Activated T-cell treated with anti-CD3 and anti-CD28 coated beads, Interleukin-2, amount 50 U/mL, for 48 hours (primary cell): ENCODE measurements at regions not wholly inside any gene's neighbourhood (a gene's known extent, or its start where the extent isn't known, plus 50 kb on each side); places are given as distances from the start of the nearest gene placed in this dataset.

Experiments
- DNase-seq, 2 experiments: peaks; one replicate each; pipeline ENCODE4 v3.0.0-alpha.2; 2020

DNA sequence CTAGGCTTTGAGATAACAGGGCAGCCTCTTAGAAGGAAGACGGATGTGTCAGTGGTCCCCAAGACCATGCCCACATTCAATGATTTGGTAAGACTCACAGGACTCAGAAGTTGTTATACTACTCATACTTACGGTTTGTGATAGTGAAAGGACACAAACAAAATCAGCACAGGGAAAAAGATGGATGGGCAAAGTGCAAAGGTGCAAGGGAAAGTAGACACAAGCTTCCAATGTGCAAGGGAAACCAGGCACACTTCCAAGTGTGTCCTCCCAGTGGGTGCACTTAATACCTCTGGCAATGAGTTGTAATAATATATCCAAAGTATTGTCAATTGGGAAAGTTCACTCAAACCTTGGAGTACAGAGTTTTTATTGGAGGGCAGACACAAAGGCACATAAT, 53.8 kb upstream of the VCX start:
- no peak for DNase-seq

GRCh38 chrX:7788334-7788733, 54.6 kb upstream of the VCX start:
- no peak for DNase-seq

- DNase-seq: no peak
These were observed 55.3 kb upstream of the VCX start for GRCh38 chrX:7787714-7788113.

DNA sequence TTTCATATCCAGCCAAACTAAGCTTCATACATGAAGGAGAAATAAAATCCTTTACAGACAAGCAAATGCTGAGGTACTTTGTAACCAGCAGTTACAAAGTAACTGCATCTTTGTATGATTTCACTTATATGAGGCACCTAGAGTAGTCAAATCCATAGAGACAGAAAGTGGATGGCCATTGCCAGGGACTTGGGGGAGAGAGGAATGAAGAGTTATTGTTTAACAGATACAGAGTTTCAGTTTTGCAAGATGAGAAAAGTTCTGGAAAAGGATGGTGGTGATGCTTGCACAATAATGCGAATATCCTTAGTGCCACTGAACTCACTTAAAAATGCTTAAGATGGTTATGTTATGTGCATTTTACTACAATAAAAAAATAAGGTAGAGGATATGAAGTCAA, 58.4 kb upstream of the VCX start:
- no peak for DNase-seq

- DNase-seq: no peak
These were observed 63.3 kb upstream of the VCX start for GRCh38 chrX:7779644-7780043.

DNA sequence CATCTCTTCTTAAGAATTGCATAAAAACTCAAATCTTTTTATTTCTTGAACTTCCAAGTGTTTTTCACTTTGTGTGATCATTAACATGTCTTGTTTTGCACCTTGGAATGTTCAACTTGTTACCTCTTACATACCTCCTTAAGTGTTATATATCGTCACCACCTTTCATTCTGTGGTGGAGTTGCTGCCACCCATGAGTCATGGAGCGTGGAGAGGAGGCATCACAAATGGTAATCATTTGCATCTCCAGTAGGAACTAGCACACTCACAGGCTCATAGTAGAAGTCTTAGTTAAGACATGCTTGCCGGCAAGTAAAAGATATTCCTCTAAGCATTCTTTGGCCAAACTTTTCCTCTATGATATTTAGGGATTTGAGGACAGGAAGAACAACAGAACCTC, 67.0 kb upstream of the VCX start:
- no peak for DNase-seq

DNA sequence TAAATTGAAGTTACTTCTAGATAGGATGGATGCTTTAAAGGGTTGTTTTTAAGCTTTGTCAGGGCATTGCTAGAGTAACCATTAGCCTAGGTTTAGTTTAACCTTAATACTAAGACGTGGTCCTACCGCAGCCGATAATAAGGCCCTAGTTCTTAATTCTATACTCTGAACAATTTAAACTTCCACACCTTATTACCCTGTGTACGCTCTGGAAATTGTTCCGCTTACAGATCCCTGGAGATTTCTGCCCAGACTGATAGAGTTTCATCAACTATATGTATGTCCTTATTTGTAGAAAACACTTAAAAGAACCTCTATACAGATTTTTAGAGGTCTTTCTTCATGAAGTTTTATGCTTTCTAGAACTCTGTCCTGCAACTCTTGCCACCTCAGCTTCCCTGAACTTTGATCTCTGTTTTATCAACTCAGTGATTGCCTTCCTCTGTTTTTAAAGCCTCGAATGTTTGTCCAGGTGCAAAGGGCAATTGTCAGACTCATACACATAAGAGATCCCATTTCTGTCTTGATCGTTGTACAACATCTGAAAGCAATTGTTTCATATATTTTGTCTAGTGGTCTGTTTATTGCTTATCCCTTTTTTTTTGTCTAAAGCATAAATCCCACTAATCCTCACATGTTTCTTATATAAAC, 71.1 kb upstream of the VCX start:
- no peak for DNase-seq

DNA sequence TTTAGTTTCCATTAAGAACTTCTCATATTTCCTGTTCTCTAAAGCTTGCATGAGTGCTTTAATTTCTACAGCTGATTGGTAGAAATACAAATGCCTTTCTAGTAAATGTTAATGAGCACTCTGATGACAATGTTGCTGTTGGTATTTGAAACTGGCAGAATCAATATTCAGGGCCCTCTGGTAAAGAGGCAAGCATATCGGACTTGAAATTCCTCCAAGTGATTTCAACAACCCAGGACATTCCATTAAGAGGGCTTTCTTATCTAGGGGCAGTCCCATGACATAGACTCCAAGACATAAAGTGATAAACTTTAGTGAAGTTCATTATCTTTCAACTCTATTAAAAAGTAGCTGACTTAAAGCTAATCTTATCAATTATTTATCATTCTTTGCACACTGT, 83.1 kb upstream of the VCX start:
- DNase-seq: no peak

GRCh38 chrX:7746856-7747255, 96.1 kb upstream of the VCX start:
- no peak for DNase-seq

DNA sequence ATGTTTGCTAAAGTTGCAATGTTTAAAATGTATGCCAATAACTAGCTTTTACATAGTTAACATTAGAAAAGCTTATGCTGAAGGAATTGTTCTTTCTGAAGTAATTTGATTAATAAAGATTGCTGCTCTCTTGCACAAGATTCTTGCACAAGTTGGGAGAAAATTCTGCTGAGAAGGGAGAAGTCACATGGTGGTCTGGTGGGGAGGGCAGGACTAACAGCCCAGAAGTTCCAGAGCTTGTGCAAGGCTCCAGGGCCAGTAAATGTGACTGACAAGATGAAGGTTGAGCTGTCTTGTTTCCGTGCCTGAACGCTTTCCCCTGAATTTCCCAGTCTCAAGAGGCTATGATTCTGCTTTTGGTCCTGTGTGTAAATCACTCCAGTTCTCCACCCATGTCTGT, 112.9 kb upstream of the VCX start:
- DNase-seq: no peak

GRCh38 chrX:7720519-7720918, 122.5 kb upstream of the VCX start:
- DNase-seq: no peak

GRCh38 chrX:7714351-7714750, 128.6 kb upstream of the VCX start:
- no peak for DNase-seq

DNA sequence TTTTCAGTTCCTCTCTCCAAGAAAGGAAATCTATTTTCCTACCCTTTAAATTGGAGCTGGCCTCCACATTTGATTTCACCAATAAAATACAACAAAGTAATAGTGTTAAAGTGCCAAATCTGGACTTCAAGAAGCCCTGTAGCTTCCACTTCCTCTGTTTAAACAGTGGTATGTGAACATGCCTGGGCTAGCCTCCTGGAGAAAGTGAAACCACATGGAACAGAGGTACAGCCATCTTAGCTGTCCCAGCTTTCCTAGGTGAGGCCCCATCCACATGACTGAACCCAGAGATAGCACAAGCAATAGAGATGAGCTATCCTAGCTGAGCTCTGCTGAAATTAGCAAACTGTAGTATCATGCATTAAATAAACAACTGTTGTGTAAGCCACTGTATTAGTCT, 131.8 kb upstream of the VCX start:
- no peak for DNase-seq

DNA sequence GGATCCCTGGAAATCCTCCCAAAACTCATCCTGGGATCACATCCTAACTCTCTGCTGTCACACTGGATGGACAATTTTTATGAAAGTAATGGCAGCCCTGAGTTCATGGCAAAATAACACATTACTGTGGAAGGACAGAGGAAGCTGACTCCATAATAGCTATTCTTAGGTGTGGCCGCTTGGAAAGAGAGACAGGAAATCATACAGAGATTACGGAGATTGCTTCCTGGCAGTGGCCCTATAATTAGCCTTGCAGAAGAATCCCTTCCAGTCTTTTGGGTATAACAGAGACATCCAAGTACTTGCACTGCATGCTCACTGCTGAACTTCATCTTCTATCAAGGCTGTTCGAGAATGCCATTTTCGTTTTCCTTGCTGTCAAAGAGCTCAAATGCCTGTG, 133.1 kb upstream of the VCX start:
- no peak for DNase-seq

- no peak for DNase-seq
These were observed 136.9 kb upstream of the VCX start for GRCh38 chrX:7706032-7706431.

GRCh38 chrX:7704205-7704604, 138.8 kb upstream of the VCX start:
- DNase-seq: no peak

- no peak for DNase-seq
These were observed 144.7 kb upstream of the VCX start for GRCh38 chrX:7698248-7698647.

- no peak for DNase-seq
These were observed 152.1 kb upstream of the VCX start for GRCh38 chrX:7690842-7691241.

GRCh38 chrX:7689791-7690412, 153.1 kb upstream of the VCX start:
- DNase-seq: no peak

GRCh38 chrX:7680181-7680580, 162.8 kb upstream of the VCX start:
- no peak for DNase-seq

DNA sequence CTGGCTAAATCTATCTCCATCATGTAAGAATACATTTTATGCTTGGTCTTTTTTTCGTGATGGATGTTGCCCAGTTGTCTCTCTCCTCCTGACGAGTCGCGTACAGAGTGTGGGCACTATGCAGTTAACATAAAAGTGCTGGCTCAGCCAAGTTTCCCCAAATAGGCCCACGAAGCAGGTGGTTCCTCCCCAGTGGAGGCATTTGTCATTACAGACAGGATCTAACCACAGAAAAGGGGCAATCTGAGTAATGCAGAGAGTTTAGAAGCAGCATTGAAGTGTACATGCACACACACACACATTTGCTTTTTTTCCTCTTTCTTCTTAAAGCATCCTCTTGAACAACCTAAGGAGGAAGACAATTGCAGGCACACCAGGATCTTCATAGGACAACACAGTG, 188.7 kb upstream of the VCX start:
- no peak for DNase-seq

- DNase-seq: no peak
These were observed 195.1 kb upstream of the VCX start for GRCh38 chrX:7647831-7648230.

GRCh38 chrX:7641141-7641540, 201.8 kb upstream of the VCX start:
- DNase-seq: no peak

GRCh38 chrX:7640392-7640791, 202.6 kb upstream of the VCX start:
- DNase-seq: no peak

DNA sequence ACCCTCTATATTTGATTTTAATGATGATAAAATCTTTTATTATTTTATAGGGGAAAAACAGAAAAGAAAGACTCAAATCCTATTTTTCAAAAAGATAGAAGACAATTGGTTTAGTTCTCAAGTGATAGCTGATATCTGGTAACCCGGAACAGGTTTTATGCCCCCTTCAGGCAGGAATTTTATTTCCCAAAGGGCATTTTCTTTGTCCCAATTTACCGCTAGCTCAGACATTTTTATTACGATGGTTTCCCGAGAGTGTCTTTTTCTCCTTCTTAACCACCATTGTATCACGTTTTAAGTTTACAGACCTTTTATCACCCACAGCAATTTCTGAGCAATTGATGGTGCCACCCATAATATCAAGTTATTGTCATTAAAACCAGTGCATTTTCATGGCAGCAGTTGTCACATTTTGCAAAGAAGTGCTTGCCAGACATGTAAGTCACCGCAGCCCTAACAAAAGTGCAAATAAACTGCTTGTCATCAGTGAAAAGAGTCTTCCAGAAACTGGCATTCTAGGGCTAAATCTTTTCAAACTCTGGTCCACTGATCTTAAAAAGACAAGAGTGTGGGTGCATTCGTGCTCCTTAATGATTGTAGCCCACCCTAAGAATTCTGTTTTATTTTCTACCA, 204.8 kb upstream of the VCX start:
- DNase-seq: no peak
